PC-3 (cell line): ENCODE measurements at regions not wholly inside any gene's neighbourhood (a gene's known extent, or its start where the extent isn't known, plus 50 kb on each side); places are given as distances from the start of the nearest gene placed in this dataset.

Experiments
- ATAC-seq: fragments of 200-7000 bp; cut with Tn5 transposase; 2 replicates; pipeline ENCODE4 v1.9.1; 2020; ENCODE audit warnings: mild to moderate bottlenecking, moderate library complexity
- BruUV-seq: library from RNA; stranded (reverse); fragments of 400-500 nt; replicated peaks from 2 replicates; lab custom pipeline; 2021; lab: Mats Ljungman, UMichigan
- CTCF ChIA-PET: fragments of 300-600 bp; sonication (Branson Sonifier 250); formaldehyde crosslinking; loops from one replicate; lab custom pipeline; 2022; ENCODE audit warnings: antibody characterized with exemption; lab: Charles Lee
- POLR2A ChIA-PET: fragments of 300-600 bp; sonication (Branson Sonifier 250); formaldehyde crosslinking; loops from one replicate; lab custom pipeline; 2022; ENCODE audit warnings: antibody characterized with exemption; ENCODE audit not compliant: unreplicated experiment; lab: Charles Lee
- DNase-seq: peaks from one replicate; pipeline ENCODE4 v3.0.0-alpha.2; 2015
- H2AFZ ChIP-seq: fragments of 300-600 bp; sonication (generic); 2 replicates; pipeline ENCODE4 v1.6.0; 2016; ENCODE audit warnings: antibody characterized with exemption, low read length
- H3F3A ChIP-seq: fragments of 300-600 bp; sonication (generic); one replicate; pipeline ENCODE4 v1.6.0; 2017; ENCODE audit warnings: antibody characterized with exemption, low read length, control low read depth, mild to moderate bottlenecking; ENCODE audit not compliant: unreplicated experiment
- H3K27ac ChIP-seq: fragments of 300-600 bp; sonication (generic); 2 replicates; pipeline ENCODE4 v1.5.1; 2016; ENCODE audit warnings: mild to moderate bottlenecking, low read length
- H3K27me3 ChIP-seq: fragments of 300-600 bp; sonication (generic); 2 replicates; pipeline ENCODE4 v1.6.1; 2016; ENCODE audit warnings: low read length, mixed read lengths
- H3K36me3 ChIP-seq: fragments of 300-600 bp; sonication (generic); 2 replicates; pipeline ENCODE4 v1.6.1; 2016; ENCODE audit warnings: low read depth, mixed run types, low read length, mixed read lengths
- H3K4me1 ChIP-seq: fragments of 300-600 bp; sonication (generic); 2 replicates; pipeline ENCODE4 v1.5.1; 2016; ENCODE audit warnings: low read length; ENCODE audit not compliant: insufficient read depth
- H3K4me2 ChIP-seq: fragments of 300-600 bp; sonication (generic); 2 replicates; pipeline ENCODE4 v1.6.0; 2016; ENCODE audit warnings: low read length
- H3K4me3 ChIP-seq: fragments of 300-600 bp; sonication (generic); 2 replicates; pipeline ENCODE4 v1.5.1; 2016; ENCODE audit warnings: mild to moderate bottlenecking, low read length, mixed read lengths
- H3K79me2 ChIP-seq: fragments of 300-600 bp; sonication (generic); 2 replicates; pipeline ENCODE4 v1.6.1; 2017; ENCODE audit warnings: low read length, mixed read lengths
- H3K9ac ChIP-seq: fragments of 300-600 bp; sonication (generic); 2 replicates; pipeline ENCODE4 v1.6.0; 2016; ENCODE audit warnings: mild to moderate bottlenecking, low read length
- H3K9me2 ChIP-seq: fragments of 300-600 bp; sonication (generic); replicated peaks from 2 replicates; pipeline ENCODE4 v1.6.1; 2016; ENCODE audit warnings: mixed run types, low read length, mixed read lengths
- H3K9me3 ChIP-seq: fragments of 300-600 bp; sonication (generic); 2 replicates; pipeline ENCODE4 v1.6.1; 2016; ENCODE audit warnings: low read length, mixed read lengths
- H4K20me1 ChIP-seq: fragments of 300-600 bp; sonication (generic); 2 replicates; pipeline ENCODE4 v1.6.1; 2016; ENCODE audit warnings: low read length, mixed read lengths
- CTCF ChIP-seq: fragments of 300-600 bp; sonication (generic); conservative IDR thresholded peaks from 2 replicates; pipeline ENCODE4 v1.5.1; 2017; ENCODE audit warnings: antibody characterized with exemption, low read depth, mild to moderate bottlenecking, low read length
- EZH2 ChIP-seq: fragments of 300-600 bp; sonication (generic); IDR thresholded peaks from one replicate; pipeline ENCODE4 v1.6.1; 2017; ENCODE audit warnings: antibody characterized with exemption, mild to moderate bottlenecking, low read length; ENCODE audit not compliant: unreplicated experiment
- EZH2phosphoT487 ChIP-seq: fragments of 300-600 bp; sonication (generic); IDR thresholded peaks from 2 replicates; pipeline ENCODE4 v1.6.1; 2018; ENCODE audit warnings: mild to moderate bottlenecking, antibody characterized with exemption, low read length, borderline replicate concordance
- intact Hi-C: fragments of 100-400 bp; cut with micrococcal nuclease; formaldehyde crosslinking; loops from 2 replicates; pipeline ENCODE4 v1.9.0; 2023

DNA sequence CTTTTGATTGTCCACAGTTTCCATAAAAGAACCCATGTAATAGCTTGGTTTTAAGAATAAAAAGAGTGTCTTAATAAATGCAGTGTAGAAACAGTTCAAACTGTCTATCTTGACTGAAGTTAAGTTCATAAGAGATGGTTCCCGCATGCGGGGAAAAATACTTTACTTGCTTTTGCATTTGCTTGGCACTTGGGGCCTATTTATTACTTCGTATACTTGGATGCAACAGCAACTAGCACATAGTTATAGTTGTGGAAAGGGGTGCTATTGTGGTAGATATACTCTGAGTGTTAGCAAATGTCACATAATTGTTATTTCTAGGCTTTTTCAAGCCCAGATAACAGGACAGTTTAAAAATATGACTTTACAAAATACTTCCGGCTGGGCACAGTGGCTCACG lies 97.7 kb upstream of the HMGCLL1 start:
- intact Hi-C loops: no loop called here
- ATAC-seq (no peak), DNase-seq (no peak)
- H3K79me2 ChIP-seq: no peaks in the 10 kb centered on the region
- H2AFZ ChIP-seq: no peak overlapping the region
- BruUV-seq: no TSS peak
- TF ChIP-seq CTCF: no peak
- no peak for TF ChIP-seq EZH2
- TF ChIP-seq EZH2phosphoT487: no peak
- no peak overlapping the region for H3K4me2 ChIP-seq
- no peaks in the 10 kb centered on the region for H3F3A ChIP-seq
- CTCF ChIA-PET: no interaction called here
- no peak overlapping the region for H3K4me3 ChIP-seq
- H3K27me3 ChIP-seq: no peaks in the 10 kb centered on the region
- no peak overlapping the region for H3K9ac ChIP-seq
- H3K27ac ChIP-seq: no peak overlapping the region
- no peaks in the 10 kb centered on the region for H4K20me1 ChIP-seq
- H3K9me3 ChIP-seq: no peaks in the 10 kb centered on the region
- H3K4me1 ChIP-seq: peaks cover 8% of the 10 kb centered on the region
- POLR2A ChIA-PET: no interaction called here
- H3K36me3 ChIP-seq: no peaks in the 10 kb centered on the region
- no peaks in the 10 kb centered on the region for H3K9me2 ChIP-seq

- no peaks in the 10 kb centered on the region for H3K36me3 ChIP-seq
- TF ChIP-seq CTCF (no peak), EZH2phosphoT487 (no peak), EZH2 (no peak)
- H4K20me1 ChIP-seq: no peaks in the 10 kb centered on the region
- H3K9me2 ChIP-seq: no peaks in the 10 kb centered on the region
- no peaks in the 10 kb centered on the region for H3K9me3 ChIP-seq
- no peaks in the 10 kb centered on the region for H3K27me3 ChIP-seq
- POLR2A ChIA-PET: no interaction called here
- no peaks in the 10 kb centered on the region for H3F3A ChIP-seq
- CTCF ChIA-PET: no interaction called here
- H2AFZ ChIP-seq: no peak overlapping the region
- BruUV-seq: no TSS peak
- H3K4me2 ChIP-seq: no peak overlapping the region
- intact Hi-C loops: no loop called here
- H3K27ac ChIP-seq: no peak overlapping the region
- DNase-seq (no peak), ATAC-seq (no peak)
- H3K4me3 ChIP-seq: no peak overlapping the region
- H3K4me1 ChIP-seq: peaks cover 8% of the 10 kb centered on the region
- H3K79me2 ChIP-seq: no peaks in the 10 kb centered on the region
- no peak overlapping the region for H3K9ac ChIP-seq
Observed at GRCh38 chr6:55675941-55676340, 96.9 kb upstream of the HMGCLL1 start.

- H3K9me2 ChIP-seq: no peaks in the 10 kb centered on the region
- H3K4me1 ChIP-seq: peaks cover 8% of the 10 kb centered on the region
- TF ChIP-seq EZH2phosphoT487: no peak
- no peak for TF ChIP-seq CTCF
- TF ChIP-seq EZH2: no peak
- ChIA-PET POLR2A (no interaction called here), CTCF (no interaction called here)
- H3F3A ChIP-seq: no peaks in the 10 kb centered on the region
- H3K27me3 ChIP-seq: no peaks in the 10 kb centered on the region
- no TSS peak for BruUV-seq
- no peaks in the 10 kb centered on the region for H3K9me3 ChIP-seq
- intact Hi-C loops: no loop called here
- H3K9ac ChIP-seq: no peak overlapping the region
- no peak overlapping the region for H3K4me3 ChIP-seq
- H3K27ac ChIP-seq: no peak overlapping the region
- DNase-seq: no peak
- no peak overlapping the region for H2AFZ ChIP-seq
- H3K79me2 ChIP-seq: no peaks in the 10 kb centered on the region
- H3K36me3 ChIP-seq: no peaks in the 10 kb centered on the region
- no peak overlapping the region for H3K4me2 ChIP-seq
- no peak for ATAC-seq
- H4K20me1 ChIP-seq: no peaks in the 10 kb centered on the region
Observed at GRCh38 chr6:55674672-55675071, 95.7 kb upstream of the HMGCLL1 start.
